Neural progenitor cell (in vitro differentiated cells): ENCODE measurements at regions not wholly inside any gene's neighbourhood (a gene's known extent, or its start where the extent isn't known, plus 50 kb on each side); places are given as distances from the start of the nearest gene placed in this dataset.

Experiments
- EZH2 ChIP-seq: fragments of 200-600 bp; sonication (generic); IDR thresholded peaks from 2 replicates; pipeline ENCODE4 v1.6.1; 2017; ENCODE audit warnings: antibody characterized with exemption, mild to moderate bottlenecking, moderate library complexity
- TF ChIP-seq, protein P1 (sequence below): fragments of 200-600 bp; sonication (generic); IDR thresholded peaks from 2 replicates; pipeline ENCODE4 v1.5.1; 2017; ENCODE audit warnings: antibody characterized with exemption, mild to moderate bottlenecking

GRCh38 chr2:124975224-124975623 is 950.1 kb downstream of the CNTNAP5 start:
- TF ChIP-seq, protein P1, sequence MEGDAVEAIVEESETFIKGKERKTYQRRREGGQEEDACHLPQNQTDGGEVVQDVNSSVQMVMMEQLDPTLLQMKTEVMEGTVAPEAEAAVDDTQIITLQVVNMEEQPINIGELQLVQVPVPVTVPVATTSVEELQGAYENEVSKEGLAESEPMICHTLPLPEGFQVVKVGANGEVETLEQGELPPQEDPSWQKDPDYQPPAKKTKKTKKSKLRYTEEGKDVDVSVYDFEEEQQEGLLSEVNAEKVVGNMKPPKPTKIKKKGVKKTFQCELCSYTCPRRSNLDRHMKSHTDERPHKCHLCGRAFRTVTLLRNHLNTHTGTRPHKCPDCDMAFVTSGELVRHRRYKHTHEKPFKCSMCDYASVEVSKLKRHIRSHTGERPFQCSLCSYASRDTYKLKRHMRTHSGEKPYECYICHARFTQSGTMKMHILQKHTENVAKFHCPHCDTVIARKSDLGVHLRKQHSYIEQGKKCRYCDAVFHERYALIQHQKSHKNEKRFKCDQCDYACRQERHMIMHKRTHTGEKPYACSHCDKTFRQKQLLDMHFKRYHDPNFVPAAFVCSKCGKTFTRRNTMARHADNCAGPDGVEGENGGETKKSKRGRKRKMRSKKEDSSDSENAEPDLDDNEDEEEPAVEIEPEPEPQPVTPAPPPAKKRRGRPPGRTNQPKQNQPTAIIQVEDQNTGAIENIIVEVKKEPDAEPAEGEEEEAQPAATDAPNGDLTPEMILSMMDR, result no peak
- TF ChIP-seq EZH2, result no peak
